SH-SY5Y (cell line): ENCODE measurements at regions not wholly inside any gene's neighbourhood (a gene's known extent, or its start where the extent isn't known, plus 50 kb on each side); places are given as distances from the start of the nearest gene placed in this dataset.

Experiments
- GATA2 ChIP-seq: IDR thresholded peaks from 2 replicates; pipeline ENCODE4 v1.6.1; 2011; ENCODE audit warnings: mild to moderate bottlenecking, low read depth, low read length
- GATA3 ChIP-seq: IDR thresholded peaks from 2 replicates; pipeline ENCODE4 v1.6.1; 2011; ENCODE audit warnings: low read depth, mild to moderate bottlenecking, low read length, moderate library complexity

DNA sequence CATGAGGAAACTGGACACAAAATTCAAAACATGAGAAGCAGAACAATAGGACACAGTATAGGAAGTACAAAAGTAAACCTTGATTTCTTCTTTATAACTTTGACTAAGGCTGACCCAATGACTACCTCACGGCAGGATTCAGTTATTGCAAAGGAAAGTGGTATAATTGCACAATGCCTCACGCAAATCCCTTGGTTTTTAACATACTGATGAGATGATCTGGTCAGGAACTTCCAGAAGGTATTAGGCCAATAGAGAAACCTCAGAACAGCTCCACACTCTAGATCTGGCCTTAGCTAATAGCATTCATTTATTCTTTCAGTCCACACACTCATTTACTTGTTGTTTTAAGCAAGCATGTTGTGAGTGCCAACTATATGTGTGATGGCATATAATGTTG is 1526.9 kb upstream of the ACVR2A start:
- TF ChIP-seq GATA2 = no peak
- TF ChIP-seq GATA3 = no peak
